Activated CD4-positive, alpha-beta T cell treated with anti-CD3 and anti-CD28 coated beads for 4 hours (primary cell): ENCODE measurements at regions not wholly inside any gene's neighbourhood (a gene's known extent, or its start where the extent isn't known, plus 50 kb on each side); places are given as distances from the start of the nearest gene placed in this dataset.

Experiments
- DNase-seq, 2 donors: peaks; one replicate each; pipeline ENCODE4 v3.0.0-alpha.2; 2020

DNA sequence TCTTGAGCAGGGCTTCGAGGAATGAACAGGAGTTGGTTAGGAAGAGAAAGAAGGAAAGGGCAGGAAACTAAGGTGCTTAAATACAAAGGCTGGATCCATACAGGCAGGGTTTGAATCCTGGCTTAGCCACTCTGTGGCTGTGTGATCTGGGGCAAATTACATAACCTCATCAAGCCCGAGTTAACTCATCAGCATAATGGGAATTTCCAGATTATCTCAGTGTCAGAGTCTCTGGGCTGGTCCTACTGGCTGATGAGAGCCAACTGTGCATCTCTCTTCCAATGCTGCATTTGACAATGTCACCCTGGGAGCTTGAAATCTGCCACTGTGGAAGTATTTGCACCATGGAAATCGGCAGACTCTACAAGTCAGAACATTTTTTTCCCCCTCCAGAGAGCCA is 83.8 kb upstream of the SLC6A6 start:
- DNase-seq: no peak

DNA sequence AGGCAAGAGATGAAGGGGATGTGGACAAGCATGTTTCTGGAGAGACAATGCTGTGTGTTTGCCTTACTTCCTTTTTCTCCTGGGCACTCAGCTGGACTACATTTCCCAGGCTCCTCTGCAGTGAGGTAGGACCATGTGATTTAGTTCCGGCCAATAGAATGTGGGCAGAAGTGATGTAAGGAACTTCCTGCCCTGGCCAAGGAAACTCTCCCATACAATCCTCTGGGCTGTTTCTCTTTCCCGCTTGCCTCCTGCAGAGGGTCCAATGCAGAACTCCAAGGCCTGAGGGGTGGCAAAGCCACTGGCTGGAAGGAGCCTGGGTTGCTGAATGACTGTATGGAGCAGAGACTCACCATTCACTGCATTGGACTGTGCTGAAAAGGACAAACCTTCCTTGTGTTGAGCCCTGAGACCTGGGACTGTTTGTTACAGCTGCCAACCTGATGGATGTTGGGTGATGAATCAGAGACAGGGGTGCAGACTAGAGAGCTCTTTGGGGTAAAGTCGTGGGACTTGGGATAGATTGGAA is 82.7 kb upstream of the SLC6A6 start:
- DNase-seq: no peak

DNA sequence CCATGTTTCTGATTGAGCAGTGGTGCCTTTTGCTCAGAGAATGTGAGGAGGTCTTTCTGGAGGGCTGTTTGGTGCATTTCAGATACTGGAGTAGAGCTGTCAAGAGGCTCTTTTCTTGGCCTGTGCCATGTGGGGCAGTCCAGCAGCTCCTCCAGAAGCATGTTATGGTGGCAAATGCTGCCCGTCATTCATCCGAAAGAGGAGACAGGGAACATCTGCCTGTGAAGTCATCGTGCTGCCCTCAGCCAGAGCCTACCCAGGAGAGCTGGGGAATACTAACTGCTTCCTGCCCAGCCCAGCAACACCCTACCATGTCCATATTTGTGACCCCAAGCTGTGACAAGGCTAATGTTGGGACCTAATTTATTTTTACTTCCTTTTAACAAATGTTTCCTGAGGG is 82.2 kb upstream of the SLC6A6 start:
- DNase-seq: no peak

DNA sequence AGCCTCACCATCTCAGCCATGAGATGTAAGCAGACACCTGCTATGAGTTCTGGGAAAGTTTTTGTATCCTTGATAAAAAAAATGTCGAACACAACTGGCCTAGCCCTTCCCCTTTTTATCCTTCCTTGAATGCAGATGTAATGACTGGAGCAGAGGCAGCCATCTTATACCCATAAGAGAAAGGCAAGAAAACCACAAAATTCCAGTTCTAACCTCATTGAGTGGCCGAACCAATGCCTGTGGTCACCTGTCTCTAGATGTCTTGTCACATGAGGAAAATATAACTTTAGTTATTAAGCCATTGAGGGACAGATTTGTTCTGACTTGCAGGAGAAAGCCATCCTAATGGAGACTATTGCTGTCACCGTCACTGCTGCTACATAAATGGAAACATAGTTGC is 80.4 kb upstream of the SLC6A6 start:
- DNase-seq: no peak

DNA sequence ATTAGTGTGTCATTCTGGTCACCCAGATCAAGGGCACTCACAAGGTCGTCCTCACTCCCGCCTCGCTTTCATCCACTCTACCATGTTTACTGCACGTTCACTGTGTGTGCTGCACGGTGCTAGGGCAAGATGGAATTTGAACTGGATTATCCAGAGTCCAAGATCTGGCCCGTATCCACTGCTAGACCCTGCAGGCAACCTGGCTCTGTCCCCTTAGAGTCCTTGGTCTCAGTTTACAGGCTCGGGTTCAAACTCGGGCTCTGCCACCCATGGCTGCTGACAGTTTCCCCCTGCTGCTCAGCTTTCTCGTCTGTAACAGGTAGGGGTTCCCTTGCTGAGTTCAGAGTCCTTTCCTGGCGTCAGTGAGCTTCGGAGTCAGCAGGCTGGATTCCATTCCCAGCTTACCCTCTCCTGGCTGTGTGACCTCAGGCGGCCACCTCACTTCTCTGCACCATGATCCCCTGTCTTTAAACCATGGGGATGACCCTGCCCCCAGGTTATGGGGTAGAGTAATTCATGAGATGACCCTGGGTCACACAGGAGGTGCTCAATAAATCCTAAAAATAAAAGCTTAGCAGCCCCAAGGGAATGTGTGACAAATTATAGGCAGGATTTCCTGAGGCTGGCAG is 79.6 kb upstream of the SLC6A6 start:
- DNase-seq: no peak

DNA sequence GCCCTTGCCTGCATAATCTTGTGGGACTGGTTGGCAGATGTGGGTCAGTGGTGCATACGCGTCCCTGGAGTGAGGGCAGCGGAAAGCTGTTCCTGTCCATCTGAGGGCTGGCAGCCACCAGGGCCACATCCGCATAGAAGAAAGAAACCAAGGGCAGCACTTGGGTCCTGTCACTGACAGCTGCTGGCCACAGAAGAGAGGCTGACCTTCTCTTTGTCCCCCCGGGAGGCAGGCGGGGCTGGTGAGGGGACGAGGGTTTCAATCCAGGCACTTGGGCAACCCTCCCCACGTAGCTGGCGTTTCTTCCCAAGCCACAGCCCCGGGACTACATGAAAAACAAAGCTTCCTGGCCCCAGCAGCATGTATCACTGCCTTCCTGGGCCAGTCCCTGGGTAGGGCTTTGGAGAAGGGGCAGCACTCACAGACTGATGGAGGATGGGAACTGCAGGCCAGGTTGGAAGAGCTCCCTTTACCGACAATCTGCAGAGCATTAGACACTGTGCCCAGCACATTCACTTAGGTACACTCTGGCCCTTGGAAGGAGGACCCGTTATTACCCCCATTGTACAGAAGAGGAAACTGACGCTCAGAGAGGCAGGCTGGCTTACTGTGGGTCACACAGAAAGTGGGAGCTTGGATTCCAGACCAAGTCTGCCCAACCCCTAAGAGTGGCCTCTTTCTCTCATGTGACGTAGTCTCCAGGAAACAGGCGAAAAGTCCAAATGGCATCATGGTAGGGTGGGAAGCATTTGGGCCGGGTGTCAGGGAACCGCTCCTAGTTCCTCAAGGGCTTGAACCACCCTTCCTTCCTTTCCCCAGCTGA is 78.8 kb upstream of the SLC6A6 start:
- no peak for DNase-seq

DNA sequence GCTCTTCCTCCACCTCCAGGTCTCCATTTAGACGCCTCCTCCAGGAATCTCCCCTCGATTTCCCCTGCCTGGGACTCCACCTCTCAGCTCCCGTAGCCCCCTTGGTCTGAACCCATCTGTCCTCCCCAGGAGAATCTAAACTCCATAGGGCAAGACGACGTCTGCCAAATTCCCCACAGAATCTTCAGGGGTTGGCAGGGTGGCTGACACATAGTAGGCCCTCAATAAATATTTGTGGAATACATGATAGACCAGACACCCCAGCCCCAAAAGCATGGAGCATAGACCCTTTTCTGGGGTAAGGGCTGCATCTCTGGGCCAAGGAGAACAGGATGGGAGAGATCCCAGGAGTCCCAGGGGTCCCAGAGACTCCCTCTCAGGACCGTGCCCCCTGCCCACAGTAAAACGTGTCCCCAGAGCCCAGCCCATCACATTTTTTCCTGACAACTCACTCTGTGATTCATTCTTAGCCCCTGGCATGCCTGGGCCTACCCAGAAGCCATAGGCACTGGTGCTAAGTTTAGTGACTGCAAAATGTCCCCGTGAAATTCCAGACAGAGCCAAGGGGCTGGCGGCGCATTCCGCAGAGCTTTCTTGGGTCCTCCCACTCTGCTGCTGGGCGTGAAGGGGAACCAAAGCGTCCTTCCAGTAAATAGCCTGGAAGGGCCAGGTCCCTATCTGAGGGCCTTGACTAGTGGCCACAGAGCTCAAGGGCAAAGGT is 78.0 kb upstream of the SLC6A6 start:
- DNase-seq: no peak

DNA sequence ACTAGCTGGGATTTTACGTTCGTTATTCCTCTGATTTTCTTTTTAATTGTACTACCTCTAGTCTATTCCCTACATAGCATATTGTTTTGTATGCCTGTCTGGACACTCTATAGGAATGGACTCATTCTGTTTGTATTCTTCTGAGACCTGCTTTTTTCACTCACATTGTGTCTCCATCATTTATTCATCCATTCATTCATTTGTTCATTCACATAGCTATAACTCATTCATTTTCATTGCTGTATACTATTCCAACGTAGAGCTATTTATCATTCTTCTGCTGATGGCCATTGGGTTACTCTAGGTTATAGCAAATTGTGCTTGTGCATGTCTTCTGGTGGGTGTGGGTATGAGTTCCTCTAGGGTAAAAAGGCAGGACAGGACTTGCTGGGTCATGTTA is 74.0 kb upstream of the SLC6A6 start:
- no peak for DNase-seq

DNA sequence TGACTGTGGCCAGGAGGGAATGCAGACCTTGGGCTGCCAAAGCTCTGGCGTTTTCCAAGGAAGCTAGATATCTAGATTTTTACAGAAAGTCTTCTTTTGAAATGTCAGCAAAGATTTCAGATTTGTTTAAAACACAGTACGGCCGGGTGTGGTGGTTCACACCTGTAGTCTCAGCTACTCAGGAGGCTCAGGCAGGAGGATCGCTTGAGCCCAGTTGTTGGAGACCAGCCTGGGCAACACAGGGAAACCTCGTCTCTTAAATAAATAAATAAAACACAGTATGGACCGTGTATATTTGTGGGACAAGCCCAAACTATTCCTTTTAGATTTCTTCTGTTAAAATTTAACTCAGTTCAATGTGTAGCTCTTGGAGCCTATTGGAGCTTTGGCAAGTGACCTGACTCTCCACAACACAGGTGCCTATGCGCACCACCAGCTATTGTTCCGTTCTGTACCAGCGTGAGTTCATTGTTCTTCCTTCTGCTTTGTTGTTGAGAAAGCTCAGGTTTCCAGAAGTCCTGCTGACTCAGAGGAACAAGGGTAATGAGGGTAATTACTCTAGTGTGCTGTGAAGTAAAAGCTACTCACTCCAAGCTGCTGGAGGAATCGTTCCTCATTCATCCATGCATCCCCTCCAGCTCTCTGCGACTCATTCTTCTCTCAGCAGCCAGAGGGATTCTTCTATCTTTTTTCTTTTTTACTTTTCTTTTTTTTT is 73.1 kb upstream of the SLC6A6 start:
- no peak for DNase-seq

DNA sequence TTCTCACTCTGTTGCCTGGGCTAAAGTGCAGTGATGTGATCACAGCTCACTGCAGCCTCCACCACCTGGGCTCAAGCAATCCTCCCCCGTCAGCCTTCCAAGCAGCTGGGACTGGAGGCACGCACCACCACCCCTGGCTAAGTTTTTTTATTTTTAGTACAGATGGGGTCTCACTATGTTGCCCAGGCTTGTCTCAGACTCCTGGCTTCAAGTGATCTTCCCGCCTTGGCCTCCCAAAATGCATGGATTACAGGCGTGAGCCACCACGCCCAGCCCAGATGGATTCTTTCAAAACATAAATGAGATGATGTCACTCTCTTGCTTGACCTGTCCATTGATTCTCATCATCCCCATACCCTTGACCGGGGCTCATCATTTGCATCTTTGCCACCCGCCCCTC is 72.6 kb upstream of the SLC6A6 start:
- no peak for DNase-seq

DNA sequence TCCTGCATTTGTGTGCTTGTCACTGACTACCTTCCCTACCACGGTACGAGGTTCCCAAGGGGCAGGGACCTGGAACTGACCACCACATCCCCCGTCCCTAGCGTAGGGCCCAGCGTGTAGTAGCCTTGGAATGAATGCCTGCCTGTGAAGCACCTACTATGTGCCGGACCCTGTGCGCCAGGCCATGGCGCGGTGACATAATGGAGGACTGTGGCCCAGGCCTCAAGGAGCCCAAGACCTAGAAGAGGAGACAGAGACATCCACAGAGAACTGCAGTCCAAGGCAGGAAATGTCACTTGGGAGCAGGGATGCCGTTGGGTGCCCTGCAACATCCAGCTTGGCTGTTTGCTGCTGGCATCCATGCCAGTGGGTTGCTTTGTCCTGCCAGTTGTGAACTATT is 71.9 kb upstream of the SLC6A6 start:
- no peak for DNase-seq

DNA sequence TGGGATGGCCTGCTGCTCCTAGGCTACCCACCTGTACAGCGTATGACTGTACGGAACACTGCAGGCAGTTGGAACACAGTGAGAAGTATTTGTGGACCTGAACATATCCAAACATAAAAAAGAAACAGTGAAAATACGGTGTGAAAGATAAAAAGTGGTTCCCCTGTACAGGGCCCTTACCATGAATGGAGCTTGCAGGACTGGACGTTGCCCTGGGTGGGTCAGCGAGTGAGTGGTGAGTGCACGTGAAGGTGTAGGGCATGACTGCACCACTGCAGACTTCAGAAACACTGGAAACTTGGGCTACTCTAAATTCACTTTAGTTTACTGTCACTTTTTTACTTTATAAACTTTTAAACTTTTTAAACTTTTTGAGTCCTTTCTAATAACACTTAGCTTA is 71.2 kb upstream of the SLC6A6 start:
- DNase-seq: no peak

DNA sequence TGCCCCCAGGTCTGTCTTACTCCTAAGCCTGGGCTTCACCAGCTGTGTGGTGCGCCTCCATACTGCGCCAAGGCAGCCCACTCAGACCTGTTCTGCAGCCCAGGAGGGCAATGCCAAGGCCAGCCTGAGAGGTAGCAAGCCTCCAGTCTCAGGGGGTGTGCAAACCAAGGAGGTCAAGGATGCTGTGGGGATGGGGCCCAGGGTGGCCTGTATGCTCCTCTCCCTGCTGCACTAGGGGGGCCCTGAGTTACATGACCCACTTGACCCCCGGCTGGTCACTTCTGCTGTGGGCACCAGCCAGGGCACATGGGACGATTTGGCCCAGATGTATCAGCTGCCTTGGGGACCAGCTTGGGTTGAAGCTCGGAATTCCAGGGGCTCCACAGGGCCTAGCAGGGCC is 70.0 kb upstream of the SLC6A6 start:
- no peak for DNase-seq

DNA sequence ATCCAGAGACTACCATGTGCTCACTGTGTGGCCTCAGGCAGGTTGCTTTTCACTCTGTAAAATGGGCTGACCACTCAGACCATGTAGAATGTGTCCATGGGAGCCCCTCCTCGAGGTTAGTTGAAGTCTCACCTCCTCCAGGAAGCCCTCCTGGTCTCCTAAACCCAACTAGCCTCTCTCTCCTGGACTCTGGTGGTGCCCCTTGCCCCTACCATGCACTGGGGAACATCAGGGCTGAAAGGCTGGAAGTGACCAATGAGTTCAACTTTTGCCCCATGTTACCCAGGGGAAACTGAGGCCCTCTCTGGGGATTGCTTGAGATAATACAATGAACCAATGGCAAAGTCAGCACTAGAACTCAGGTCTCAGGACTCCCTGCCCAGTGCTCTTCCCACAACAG is 69.2 kb upstream of the SLC6A6 start:
- no peak for DNase-seq

DNA sequence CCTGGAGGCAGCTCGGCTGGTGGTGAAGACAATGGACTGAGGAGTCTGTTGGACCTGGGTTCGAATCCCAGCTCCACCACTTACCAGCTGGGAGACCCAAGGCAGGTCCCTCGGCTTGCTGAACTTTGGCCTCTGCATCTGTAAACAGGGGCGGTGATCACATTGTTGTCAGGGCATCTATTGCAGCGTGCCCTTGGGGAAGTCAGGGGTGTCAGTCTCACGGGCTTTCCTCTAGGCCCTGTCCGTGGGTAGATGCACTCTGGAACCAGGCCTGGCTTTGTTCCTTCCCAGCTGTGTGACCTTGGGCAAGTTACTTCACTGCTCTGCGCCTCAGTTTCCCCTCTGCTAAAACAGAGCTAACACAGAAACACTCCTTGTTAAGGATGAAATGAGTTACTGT is 68.8 kb upstream of the SLC6A6 start:
- no peak for DNase-seq

DNA sequence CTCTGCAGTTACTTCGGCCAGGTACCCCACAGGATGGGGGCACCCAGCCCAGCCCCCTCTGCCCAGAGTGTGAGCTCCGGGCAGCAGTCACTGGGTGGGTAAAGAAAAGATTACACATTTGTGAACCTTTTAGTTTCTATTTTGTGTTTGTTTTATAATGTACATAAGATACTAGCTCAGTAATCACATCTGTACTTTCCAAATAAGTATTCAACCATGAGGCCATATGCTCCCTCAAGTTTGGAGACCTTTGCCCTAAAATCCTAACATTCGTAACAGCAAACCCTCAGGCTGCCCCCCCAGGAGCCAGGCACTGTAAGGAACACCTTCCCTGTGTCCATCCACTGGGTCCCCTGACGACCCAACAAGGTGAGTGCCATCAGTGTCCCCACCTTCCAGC is 68.3 kb upstream of the SLC6A6 start:
- no peak for DNase-seq

DNA sequence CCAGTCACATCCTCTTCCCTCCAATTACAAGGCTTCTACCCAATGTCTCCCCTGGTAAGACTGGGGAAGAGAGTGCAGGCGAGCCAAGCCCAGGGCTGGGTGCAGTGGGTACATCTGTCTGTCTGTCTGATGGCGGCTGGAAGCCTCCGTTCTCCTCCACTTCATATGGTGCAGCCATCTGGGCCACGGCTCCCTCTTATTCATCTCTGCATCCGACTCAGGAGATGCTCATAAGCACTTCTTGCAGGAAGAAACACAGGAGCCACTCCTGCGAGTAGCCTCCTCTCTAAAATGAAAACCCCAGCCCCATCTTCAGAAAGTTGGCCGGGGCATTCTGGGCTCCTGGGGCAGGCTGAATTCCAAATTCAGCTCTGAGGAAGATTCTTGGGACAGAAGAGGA is 67.5 kb upstream of the SLC6A6 start:
- DNase-seq: no peak

DNA sequence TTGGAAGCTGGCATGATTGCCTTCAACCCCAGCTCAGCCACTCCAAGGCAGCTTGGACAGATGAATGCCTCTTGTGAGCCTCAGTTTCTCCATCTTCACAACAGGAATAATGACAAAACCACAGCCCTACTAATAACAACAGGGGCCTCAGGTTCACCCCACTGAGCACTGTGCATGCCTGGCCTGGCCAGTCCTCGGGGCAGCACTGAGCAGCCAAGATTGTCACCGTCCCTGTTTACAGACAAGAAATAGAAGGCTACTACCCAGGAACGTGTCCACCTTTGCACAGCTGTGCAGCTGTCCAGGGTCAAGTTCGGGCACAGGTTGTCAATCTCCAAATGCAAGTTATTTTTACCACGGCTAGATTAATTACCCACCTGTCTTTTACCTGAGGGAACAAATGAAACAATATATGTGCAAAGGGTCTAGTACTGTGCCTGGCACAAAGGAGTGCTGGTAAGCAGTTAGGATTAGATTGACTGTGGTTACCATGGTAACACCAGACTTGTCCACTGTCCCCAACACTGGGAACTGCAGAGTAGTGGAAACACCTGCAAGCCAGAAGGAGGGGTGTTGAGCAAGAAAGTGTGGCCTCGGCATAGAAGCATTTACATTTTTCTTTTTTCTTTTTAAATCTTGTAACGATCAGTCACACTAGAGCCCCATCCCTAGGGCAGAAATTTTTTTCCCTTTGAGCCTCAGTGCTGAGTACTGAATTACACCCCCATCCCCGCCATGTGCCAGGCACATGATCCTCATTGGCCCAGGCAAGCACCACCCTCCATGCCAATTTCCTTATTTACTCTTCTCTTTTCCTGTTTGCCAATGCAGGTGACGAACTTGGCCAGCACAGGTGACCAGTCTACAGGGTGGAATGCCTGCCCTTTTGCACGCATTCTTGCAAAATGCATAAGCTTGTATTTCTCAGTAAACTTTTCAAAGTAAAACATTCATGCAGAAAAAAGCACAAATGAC is 66.3 kb upstream of the SLC6A6 start:
- DNase-seq: no peak

DNA sequence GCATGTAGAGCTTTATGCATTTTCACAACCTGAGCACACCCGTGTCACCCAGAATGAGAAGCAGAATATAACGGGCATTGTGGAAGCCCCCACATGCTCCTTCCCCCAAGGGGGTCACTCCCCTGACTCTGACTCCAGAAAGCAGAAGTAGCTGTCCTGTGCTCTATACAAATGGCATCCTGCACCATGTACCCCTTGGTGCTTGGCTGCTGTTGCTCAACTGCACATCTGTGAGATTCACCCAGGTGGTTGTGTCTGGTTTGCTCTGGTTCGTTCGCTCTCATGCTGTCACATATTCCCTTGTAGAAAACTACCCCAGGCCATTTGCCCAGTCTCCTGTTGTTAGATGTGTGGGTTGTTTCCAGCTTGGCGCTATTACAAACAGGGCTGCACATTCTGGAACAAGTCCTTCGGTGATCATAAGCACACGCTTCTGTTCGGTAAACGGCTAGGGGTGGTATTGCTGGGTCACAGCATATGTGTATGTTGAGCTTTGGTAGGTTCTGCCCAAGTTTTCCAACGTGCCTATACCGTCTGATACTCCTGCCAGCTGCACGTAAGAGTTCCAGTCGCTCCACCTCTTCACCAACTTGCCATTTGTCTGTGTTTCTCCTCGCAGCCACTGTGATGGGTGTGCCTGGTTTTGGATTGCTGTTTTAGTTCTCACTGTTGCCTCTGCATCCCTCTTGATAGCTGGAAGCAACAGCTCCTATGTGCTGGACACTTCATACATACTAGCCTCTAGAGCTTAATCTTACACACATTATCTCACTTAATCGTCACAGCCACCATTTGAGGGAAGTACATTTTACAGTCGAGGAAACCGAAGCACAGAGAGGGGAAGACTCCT is 65.4 kb upstream of the SLC6A6 start:
- DNase-seq: no peak

DNA sequence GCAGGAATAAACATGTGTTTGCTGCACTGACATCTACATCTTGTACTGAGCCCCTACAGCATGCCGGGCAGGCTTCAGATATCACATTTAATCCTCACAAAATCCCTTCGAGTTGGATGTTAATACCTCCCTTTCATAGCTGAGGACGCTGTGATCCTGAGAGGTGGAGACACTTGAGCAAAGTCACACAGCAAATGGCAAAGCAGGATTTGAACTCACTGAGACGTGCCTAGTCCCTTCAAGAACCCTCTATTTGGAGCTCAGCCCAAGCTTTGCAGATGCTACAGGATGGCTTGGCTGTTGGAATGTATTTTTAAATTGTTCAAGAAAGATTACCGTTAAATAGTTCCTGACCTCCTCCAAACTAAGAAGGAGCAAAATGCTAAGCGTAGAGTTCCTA is 64.6 kb upstream of the SLC6A6 start:
- DNase-seq: no peak

DNA sequence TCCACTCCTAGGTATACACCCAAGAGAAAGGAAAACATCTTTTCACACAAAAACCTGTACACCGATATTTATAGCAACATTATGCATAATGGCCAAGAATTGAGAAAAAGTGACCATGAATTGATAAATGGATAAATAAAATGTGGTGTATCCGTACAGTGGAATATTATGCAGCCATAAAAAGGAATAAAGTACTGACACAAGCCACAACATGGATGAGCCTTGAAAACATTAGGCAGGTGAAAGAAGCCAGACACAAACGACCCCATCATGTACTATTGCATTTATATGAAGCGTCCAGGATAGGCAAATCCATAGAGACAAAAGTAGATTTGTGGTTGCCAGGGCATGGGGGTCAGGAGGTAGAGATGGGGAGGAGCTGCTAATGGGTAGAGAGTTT is 64.2 kb upstream of the SLC6A6 start:
- DNase-seq: no peak
